H1 (cell line): ENCODE measurements at regions not wholly inside any gene's neighbourhood (a gene's known extent, or its start where the extent isn't known, plus 50 kb on each side); places are given as distances from the start of the nearest gene placed in this dataset.

Experiments used
- CTCF ChIA-PET: fragments of 300-600 bp; sonication (Branson Sonifier 250); formaldehyde crosslinking; loops from one replicate; lab custom pipeline; 2021; ENCODE audit not compliant: partially characterized antibody; lab: Charles Lee
- POLR2A ChIA-PET: fragments of 300-600 bp; sonication (Branson Sonifier 250); formaldehyde crosslinking; loops from one replicate; lab custom pipeline; 2021; ENCODE audit warnings: inconsistent platforms; ENCODE audit not compliant: partially characterized antibody; lab: Charles Lee
- DNase-seq, 2 experiments: peaks; one replicate each; pipeline versions ENCODE4 v3.0.0 to v3.0.0-alpha.2; 2010 to 2022; ENCODE audit warnings: low spot score in 2 of 2, low read depth in 1 of 2, mixed read lengths in 1 of 2
- FAIRE-seq: peaks from 2 replicates; lab custom pipeline; 2011; peaks lifted over from hg19 to GRCh38; lab: Jason Lieb, UNC
- H2AFZ ChIP-seq: 2 replicates; pipeline ENCODE4 v1.8.1; 2012; ENCODE audit warnings: low read length, inconsistent platforms
- H2AK5ac ChIP-seq: 2 replicates; pipeline ENCODE4 v1.6.1; 2013; ENCODE audit warnings: low read depth, low read length
- H2BK120ac ChIP-seq: replicated peaks from 2 replicates; pipeline ENCODE3; 2013; ENCODE audit warnings: low read depth, low read length, inconsistent platforms
- H2BK12ac ChIP-seq: 2 replicates; pipeline ENCODE4 v1.6.1; 2013; ENCODE audit warnings: low read depth, low read length
- H2BK15ac ChIP-seq: 2 replicates; pipeline ENCODE4 v1.6.1; 2013; ENCODE audit warnings: low read length
- H2BK20ac ChIP-seq: 2 replicates; pipeline ENCODE4 v1.6.1; 2013; ENCODE audit warnings: low read length
- H2BK5ac ChIP-seq: 2 replicates; pipeline ENCODE4 v1.6.1; 2013; ENCODE audit warnings: low read depth, low read length
- H3K14ac ChIP-seq: 2 replicates; pipeline ENCODE4 v1.6.1; 2013; ENCODE audit warnings: inconsistent platforms; ENCODE audit not compliant: insufficient read length
- H3K18ac ChIP-seq: 2 replicates; pipeline ENCODE4 v1.6.1; 2013; ENCODE audit warnings: low read length; ENCODE audit errors: extremely low read depth
- H3K23ac ChIP-seq: 2 replicates; pipeline ENCODE4 v1.6.1; 2013; ENCODE audit warnings: inconsistent platforms; ENCODE audit not compliant: insufficient read length
- H3K23me2 ChIP-seq: 2 replicates; pipeline ENCODE4 v1.6.1; 2013; ENCODE audit warnings: low read depth, low read length
- H3K27ac ChIP-seq: 2 replicates; pipeline ENCODE4 v1.6.1; 2011; ENCODE audit warnings: low read depth, low read length, inconsistent platforms
- H3K27me3 ChIP-seq, 4 experiments: replicated peaks in 1 of 4; 1 replicate in 1 of 4; 2 replicates in 3 of 4; pipeline versions ENCODE4 v1.6.1 to v1.8.1; 2011 to 2013; ENCODE audit warnings: low read length in 3 of 4, mild to moderate bottlenecking in 3 of 4, inconsistent platforms in 2 of 4, mixed read lengths in 2 of 4, moderate library complexity in 1 of 4; ENCODE audit not compliant: control insufficient read depth in 3 of 4, insufficient read depth in 3 of 4; ENCODE audit errors: extremely low read depth in 1 of 4
- H3K36me3 ChIP-seq, 4 experiments: 2 replicates each; pipeline versions ENCODE4 v1.6.1 to v1.8.1; 2011 to 2013; ENCODE audit warnings: mild to moderate bottlenecking in 4 of 4, low read length in 3 of 4, moderate library complexity in 2 of 4, control low read depth in 1 of 4, inconsistent platforms in 1 of 4; ENCODE audit not compliant: insufficient read depth in 4 of 4, control insufficient read depth in 2 of 4
- H3K4ac ChIP-seq: replicated peaks from 2 replicates; pipeline ENCODE3; 2013; ENCODE audit warnings: low read length, low read depth, mixed read lengths, inconsistent platforms; ENCODE audit not compliant: insufficient read length
- H3K4me1 ChIP-seq, 4 experiments: replicated peaks in 1 of 4; 1 replicate in 1 of 4; 2 replicates in 3 of 4; pipeline versions ENCODE4 v1.6.1 to v1.8.1; 2011 to 2013; ENCODE audit warnings: low read length in 3 of 4, inconsistent platforms in 2 of 4, mixed read lengths in 1 of 4; ENCODE audit not compliant: insufficient read depth in 4 of 4, control insufficient read depth in 3 of 4
- H3K4me2 ChIP-seq, 2 experiments: 2 replicates each; pipeline versions ENCODE4 v1.6.1 to v1.8.1; 2011 to 2013; ENCODE audit warnings: low read depth in 2 of 2, low read length in 2 of 2, control low read depth in 1 of 2, inconsistent platforms in 1 of 2, mild to moderate bottlenecking in 1 of 2; ENCODE audit not compliant: insufficient read depth in 1 of 2
- H3K4me3 ChIP-seq, 4 experiments: fragments of 200-600, 300-600 bp in 1 of 4; sonication (generic), shearing (Covaris generic), sonication (Bioruptor Twin) in 1 of 4; 2 replicates each; pipeline versions ENCODE4 v1.5.1 to v1.8.1; 2011 to 2016; ENCODE audit warnings: low read length in 4 of 4, low read depth in 3 of 4, control low read depth in 2 of 4, inconsistent platforms in 2 of 4, mild to moderate bottlenecking in 2 of 4, mixed read lengths in 1 of 4, moderate library complexity in 1 of 4; ENCODE audit not compliant: insufficient read depth in 2 of 4; ENCODE audit errors: extremely low read depth in 1 of 4
- H3K56ac ChIP-seq: replicated peaks from 2 replicates; pipeline ENCODE3; 2013; ENCODE audit warnings: low read depth, mild to moderate bottlenecking, mixed read lengths, low read length, inconsistent platforms; ENCODE audit not compliant: insufficient read length
- H3K79me1 ChIP-seq: 2 replicates; pipeline ENCODE4 v1.6.1; 2013; ENCODE audit warnings: low read depth, low read length, control low read depth
- H3K79me2 ChIP-seq, 2 experiments: 2 replicates each; pipeline versions ENCODE4 v1.6.1 to v1.8.1; 2012 to 2013; ENCODE audit warnings: low read length in 2 of 2, mild to moderate bottlenecking in 2 of 2, inconsistent platforms in 1 of 2; ENCODE audit not compliant: insufficient read depth in 2 of 2, control insufficient read depth in 1 of 2
- H3K9ac ChIP-seq, 4 experiments: replicated peaks in 1 of 4; 1 replicate in 1 of 4; 2 replicates in 3 of 4; pipeline versions ENCODE4 v1.6.1 to v1.8.1; 2011 to 2013; ENCODE audit warnings: low read depth in 3 of 4, low read length in 3 of 4, control low read depth in 2 of 4, mild to moderate bottlenecking in 2 of 4, moderate library complexity in 2 of 4, inconsistent platforms in 1 of 4; ENCODE audit errors: extremely low read depth in 1 of 4
- H3K9me3 ChIP-seq, 2 experiments: 2 replicates each; pipeline versions ENCODE4 v1.6.1 to v1.8.1; 2012 to 2013; ENCODE audit warnings: mild to moderate bottlenecking in 2 of 2, moderate library complexity in 2 of 2, control low read depth in 1 of 2, inconsistent platforms in 1 of 2, low read depth in 1 of 2, low read length in 1 of 2, mixed read lengths in 1 of 2; ENCODE audit not compliant: insufficient read depth in 2 of 2
- H4K20me1 ChIP-seq, 2 experiments: replicated peaks in 1 of 2; 2 replicates each; pipeline versions ENCODE3 to v1.8.1; 2011 to 2013; ENCODE audit warnings: inconsistent platforms in 2 of 2, low read length in 2 of 2, mild to moderate bottlenecking in 1 of 2; ENCODE audit not compliant: insufficient read depth in 2 of 2, control insufficient read depth in 1 of 2
- H4K5ac ChIP-seq: 2 replicates; pipeline ENCODE4 v1.6.1; 2013; ENCODE audit warnings: low read length, low read depth, mixed read lengths, inconsistent platforms; ENCODE audit not compliant: insufficient read length
- H4K8ac ChIP-seq: 2 replicates; pipeline ENCODE4 v1.8.0; 2013; ENCODE audit warnings: mild to moderate bottlenecking, moderate library complexity, low read length, inconsistent platforms; ENCODE audit not compliant: insufficient read depth; ENCODE audit errors: extremely low read depth
- H4K91ac ChIP-seq: replicated peaks from 2 replicates; pipeline ENCODE3; 2013; ENCODE audit warnings: low read length, mixed read lengths, inconsistent platforms; ENCODE audit not compliant: insufficient read length
- ASH2L ChIP-seq: fragments of 200-600, 300-600 bp; sonication (generic); IDR thresholded peaks from one replicate; pipeline ENCODE4 v1.7.1; 2017; ENCODE audit warnings: low read length
- BCL11A ChIP-seq, 2 experiments: IDR thresholded peaks; one replicate each; pipeline ENCODE4 v1.6.1; 2011; ENCODE audit warnings: low read depth in 2 of 2, low read length in 2 of 2, mild to moderate bottlenecking in 2 of 2
- EGR1 ChIP-seq: IDR thresholded peaks from 2 replicates; pipeline ENCODE4 v1.6.1; 2011; ENCODE audit warnings: low read depth, low read length, borderline replicate concordance
- KDM1A ChIP-seq: fragments of 200-600, 300-600 bp; sonication (generic); IDR thresholded peaks from 2 replicates; pipeline ENCODE4 v1.7.1; 2016; ENCODE audit warnings: mild to moderate bottlenecking, low read length, borderline replicate concordance
- MAFK ChIP-seq: IDR thresholded peaks from 2 replicates; pipeline ENCODE4 v1.6.1; 2012; ENCODE audit warnings: low read depth, mild to moderate bottlenecking, improper control_type of control experiment, low read length
- PHF8 ChIP-seq: fragments of 200-600 bp; sonication (generic); conservative IDR thresholded peaks from 2 replicates; pipeline ENCODE4 v1.7.1; 2012; ENCODE audit warnings: low read depth, mild to moderate bottlenecking, inconsistent platforms, low read length, moderate library complexity
- RXRA ChIP-seq: IDR thresholded peaks from 2 replicates; pipeline ENCODE4 v1.6.1; 2011; ENCODE audit warnings: low read depth, mild to moderate bottlenecking, low read length, moderate library complexity; ENCODE audit not compliant: insufficient read depth
- SIRT6 ChIP-seq: IDR thresholded peaks from one replicate; pipeline ENCODE4 v1.7.1; 2012; ENCODE audit warnings: low read length, inconsistent platforms
- SP1 ChIP-seq: IDR thresholded peaks from 2 replicates; pipeline ENCODE4 v1.6.1; 2011; ENCODE audit warnings: low read depth, low read length
- SUZ12 ChIP-seq: fragments of 200-600 bp; sonication (generic); IDR thresholded peaks from 2 replicates; pipeline ENCODE4 v1.6.1; 2012; ENCODE audit warnings: mild to moderate bottlenecking, inconsistent platforms, low read length, moderate library complexity, mixed read lengths
- TBP ChIP-seq: IDR thresholded peaks from 2 replicates; pipeline ENCODE4 v1.6.1; 2011; ENCODE audit warnings: low read depth, low read length, improper control_type of control experiment
- TCF12 ChIP-seq: IDR thresholded peaks from 2 replicates; pipeline ENCODE4 v1.6.1; 2011; ENCODE audit warnings: low read depth, mild to moderate bottlenecking, low read length
- ZNF274 ChIP-seq: IDR thresholded peaks from 2 replicates; pipeline ENCODE4 v1.7.0; 2012; ENCODE audit warnings: low read length, borderline replicate concordance; ENCODE audit errors: extremely low read depth
- WGBS, 2 experiments: shearing (Covaris generic) in 1 of 2; methylation state at CpG; one replicate each; pipeline versions ENCODE4 v1.1.6 to v1.1.7; 2013 to 2015; ENCODE audit warnings: low lambda C conversion rate in 2 of 2, mixed read lengths in 2 of 2, inconsistent platforms in 1 of 2, low coverage in 1 of 2, missing lambda C conversion rate in 1 of 2; ENCODE audit not compliant: insufficient replicate concordance in 2 of 2, insufficient coverage in 1 of 2, insufficient read length in 1 of 2; ENCODE audit errors: extremely low coverage in 1 of 2, missing lambda C conversion rate in 1 of 2; 5-methylcytosine and 5-hydroxymethylcytosine counted together
- TF ChIP-seq, protein P1 (sequence below): IDR thresholded peaks from 2 replicates; pipeline ENCODE4 v1.6.1; 2012; ENCODE audit warnings: inconsistent platforms

DNA sequence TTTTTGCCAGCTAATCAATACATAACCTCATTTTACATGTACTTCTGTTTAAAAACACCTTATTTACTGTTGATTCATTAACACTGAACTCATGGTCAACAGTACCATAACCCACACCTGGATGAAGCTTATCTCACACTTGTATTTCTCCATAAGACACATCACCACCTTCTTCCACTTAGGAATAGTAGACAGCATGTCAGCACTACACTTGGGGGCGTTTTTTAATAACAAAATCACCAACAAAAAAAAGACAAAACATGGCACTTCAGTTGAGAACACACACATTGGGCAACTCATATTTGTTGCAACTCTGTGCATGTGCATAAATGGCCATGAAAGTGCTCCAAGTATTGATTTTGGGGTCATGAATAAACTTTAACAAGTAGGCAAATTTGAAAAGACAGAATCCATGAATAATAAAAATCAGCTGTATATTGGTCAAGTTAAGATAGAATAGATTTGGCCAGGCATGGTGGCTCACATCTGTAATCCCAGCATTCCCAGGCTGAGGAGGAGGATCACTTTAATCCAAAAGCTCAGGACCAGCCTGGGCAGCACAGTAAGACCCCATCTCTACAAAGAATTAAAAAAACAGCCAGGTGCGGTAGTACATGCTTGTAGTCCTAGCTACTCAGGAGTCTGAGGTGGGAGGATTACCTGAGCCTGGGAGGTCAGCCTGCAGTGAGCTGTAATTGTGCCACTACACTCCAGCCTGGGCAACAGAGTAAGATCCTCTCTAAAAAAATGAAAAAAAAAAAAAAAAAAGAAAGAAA is 84.4 kb upstream of the SRD5A2 start:
- Histone ChIP-seq H2BK5ac (no peak overlapping the region), H3K56ac (no peak overlapping the region), H3K27ac (no peak overlapping the region), H3K4me3 (no peak overlapping the region), H2BK120ac (no peak overlapping the region), H2AK5ac (no peak overlapping the region), H3K9me3 (peaks cover 23 to 44% of the 10 kb centered on the region in 2 experiments; a peak in 3 of 4 replicates), H4K5ac (no peak overlapping the region), H3K36me3 (no peaks in the 10 kb centered on the region), H3K79me2 (no peaks in the 10 kb centered on the region), H4K8ac (no peak overlapping the region), H3K18ac (no peak overlapping the region), H3K9ac (no peak overlapping the region), H2BK12ac (no peak overlapping the region), H2AFZ (no peak overlapping the region), H3K4me2 (no peak overlapping the region), H4K20me1 (no peaks in the 10 kb centered on the region), H3K4me1 (no peaks in the 10 kb centered on the region), H3K27me3 (no peaks in the 10 kb centered on the region), H2BK20ac (no peak overlapping the region), H3K23ac (no peak overlapping the region), H3K23me2 (no peaks in the 10 kb centered on the region), H4K91ac (no peak overlapping the region), H3K4ac (no peak overlapping the region), H2BK15ac (no peak overlapping the region), H3K79me1 (no peaks in the 10 kb centered on the region), H3K14ac (no peak overlapping the region)
- ChIA-PET CTCF (interaction anchor here (0.6 to 1.3 kb wide), 2 partner anchors 14 to 901 kb away, joined by 3 read pairs; no protein-coding TSS in a partner anchor), POLR2A (no interaction called here)
- FAIRE-seq (no peak), DNase-seq (no peak)
- 80% methylated on average over 2 of the region's 2 CpGs; no CpG with 5 or more reads in 1 of the 2 experiments for WGBS, 2 experiments
- TF ChIP-seq, protein P1, sequence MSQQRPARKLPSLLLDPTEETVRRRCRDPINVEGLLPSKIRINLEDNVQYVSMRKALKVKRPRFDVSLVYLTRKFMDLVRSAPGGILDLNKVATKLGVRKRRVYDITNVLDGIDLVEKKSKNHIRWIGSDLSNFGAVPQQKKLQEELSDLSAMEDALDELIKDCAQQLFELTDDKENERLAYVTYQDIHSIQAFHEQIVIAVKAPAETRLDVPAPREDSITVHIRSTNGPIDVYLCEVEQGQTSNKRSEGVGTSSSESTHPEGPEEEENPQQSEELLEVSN: no peak
- TF ChIP-seq EGR1 (no peak), RXRA (no peak), PHF8 (no peak), SIRT6 (no peak), SUZ12 (no peak), SP1 (no peak), TCF12 (no peak), ZNF274 (no peak), KDM1A (no peak), MAFK (no peak), ASH2L (no peak), TBP (no peak), BCL11A (IDR thresholded peaks at IDR 0.05; ENCODE audit: low read depth in 2 of 2, low read length in 2 of 2) (no peak)
